Omental fat pad (tissue), 3 donors: ENCODE measurements at regions not wholly inside any gene's neighbourhood (a gene's known extent, or its start where the extent isn't known, plus 50 kb on each side); places are given as distances from the start of the nearest gene placed in this dataset.
"Not testable (repeated sequence)": the region's sequence is repeated elsewhere in the genome, so short reads cannot be mapped to it uniquely, and the experiment has no call there.

Experiments used
- ATAC-seq: fragments of 150-250 bp; one replicate; pipeline ENCODE4 v1.9.1; 2016; ENCODE audit warnings: mild to moderate bottlenecking, moderate library complexity; ENCODE audit not compliant: low FRiP score
- DNase-seq: peaks from one replicate; pipeline ENCODE4 v3.0.0-alpha.2; 2019; ENCODE audit warnings: low spot score
- CTCF ChIP-seq, 3 donors: fragments of 450-650 bp; IDR thresholded peaks; one replicate each; pipeline ENCODE4 v1.5.1; 2016 to 2017; ENCODE audit warnings: antibody characterized with exemption in 3 of 3, mild to moderate bottlenecking in 3 of 3, moderate library complexity in 2 of 3

DNA sequence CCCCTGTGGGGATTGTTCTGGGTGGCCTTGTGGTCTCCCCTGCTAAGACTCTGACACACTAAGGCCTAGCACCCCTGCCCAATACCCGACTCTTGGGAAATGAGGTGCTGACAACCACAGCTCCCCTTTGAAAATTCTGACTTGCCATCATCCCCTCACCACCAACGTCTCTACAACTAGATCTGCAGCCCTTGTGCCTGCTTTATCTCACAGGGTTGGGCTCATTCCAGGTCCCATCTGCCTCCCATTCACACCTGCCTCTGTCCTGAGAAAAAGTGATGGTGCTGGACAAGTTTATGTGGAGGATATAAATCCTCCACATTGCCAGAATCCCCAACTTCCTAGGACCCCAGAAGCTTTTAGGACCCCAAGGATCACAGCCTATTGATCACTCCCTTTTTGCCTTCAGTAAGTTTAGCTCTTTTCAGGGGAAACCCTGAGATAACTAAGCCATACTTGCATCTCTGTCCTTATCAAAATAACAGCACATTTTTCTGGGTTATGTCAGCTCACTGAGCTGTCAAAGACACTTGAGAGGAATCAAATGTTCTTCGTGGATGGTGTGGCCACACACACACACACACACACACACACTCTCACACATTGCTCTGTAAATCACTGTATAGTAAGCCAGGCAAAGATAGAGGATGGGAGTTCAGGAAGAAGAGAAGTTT, 136.8 kb upstream of the CES5A start:
- no peak for TF ChIP-seq CTCF (IDR thresholded peaks at IDR 0.05)
- ATAC-seq (no peak), DNase-seq (no peak)

DNA sequence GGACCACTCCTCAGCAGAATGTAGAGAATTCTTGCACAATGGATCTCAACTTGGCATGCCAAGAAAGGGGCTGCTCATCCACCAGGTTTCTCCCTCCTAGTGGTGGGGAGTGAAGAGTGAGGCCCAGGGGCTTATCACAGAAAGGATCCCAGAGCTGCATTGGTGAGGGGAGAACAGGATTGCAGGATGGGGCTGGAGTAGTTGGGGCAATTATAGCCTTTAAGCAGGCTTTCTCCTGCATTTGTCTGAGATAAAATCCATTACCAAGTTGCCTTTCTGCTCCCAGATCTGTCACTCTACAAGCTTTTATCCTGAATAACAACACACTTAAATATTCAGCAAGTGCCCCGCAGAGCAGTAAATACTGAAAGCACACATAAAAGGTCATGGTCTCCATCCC, 130.8 kb upstream of the CES5A start:
- DNase-seq (no peak), ATAC-seq (no peak)
- no peak for TF ChIP-seq CTCF (IDR thresholded peaks at IDR 0.05)

DNA sequence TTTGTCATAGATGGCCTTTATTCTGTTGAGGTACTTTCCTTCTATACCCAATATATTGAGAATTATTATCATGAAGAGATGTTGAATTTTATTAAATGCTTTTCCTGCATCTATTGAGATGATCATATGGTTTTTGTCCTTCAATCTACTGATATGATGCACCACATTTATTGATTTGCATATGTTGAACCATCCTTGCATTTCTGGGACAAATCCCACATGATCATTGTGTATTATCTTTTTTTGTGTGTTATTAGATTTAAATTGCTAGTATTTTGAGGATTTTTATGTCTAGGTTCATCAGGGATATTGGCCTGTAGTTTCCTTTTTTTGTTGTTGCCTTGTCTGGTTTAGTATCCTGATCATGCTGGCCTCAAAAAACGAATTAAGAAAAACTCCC, 124.5 kb upstream of the CES5A start:
- no peak for ATAC-seq
- TF ChIP-seq CTCF (IDR thresholded peaks at IDR 0.05) = no peak

DNA sequence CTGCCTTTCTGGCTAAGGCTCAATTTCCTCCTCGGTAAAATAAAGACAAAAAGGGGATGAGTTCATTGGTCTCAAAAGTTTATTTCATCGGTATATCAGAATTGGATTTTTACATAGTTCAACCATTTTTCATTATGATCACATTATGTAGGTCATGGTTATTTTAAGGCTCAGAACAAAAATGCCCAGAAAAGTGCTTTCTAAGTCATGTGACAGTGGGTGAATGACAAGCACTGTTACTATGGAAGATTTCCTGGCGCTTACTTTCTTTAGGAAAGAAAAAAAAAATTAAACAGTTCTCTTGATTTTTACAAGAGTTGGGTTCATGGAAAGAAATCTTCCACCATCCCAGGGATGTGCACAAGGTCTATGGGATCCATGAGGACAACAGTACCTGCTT, 117.9 kb upstream of the CES5A start:
- TF ChIP-seq CTCF (IDR thresholded peaks at IDR 0.05) = no peak
- ATAC-seq = no peak

More for the DNA sequence above, 124.5 kb upstream of the CES5A start:
- no peak for DNase-seq

GRCh38 chr16:55992551-55992950, 117.4 kb upstream of the CES5A start:
- DNase-seq (no peak), ATAC-seq (no peak)
- no peak for TF ChIP-seq CTCF (IDR thresholded peaks at IDR 0.05)

More for the DNA sequence above, 117.9 kb upstream of the CES5A start:
- DNase-seq = no peak

DNA sequence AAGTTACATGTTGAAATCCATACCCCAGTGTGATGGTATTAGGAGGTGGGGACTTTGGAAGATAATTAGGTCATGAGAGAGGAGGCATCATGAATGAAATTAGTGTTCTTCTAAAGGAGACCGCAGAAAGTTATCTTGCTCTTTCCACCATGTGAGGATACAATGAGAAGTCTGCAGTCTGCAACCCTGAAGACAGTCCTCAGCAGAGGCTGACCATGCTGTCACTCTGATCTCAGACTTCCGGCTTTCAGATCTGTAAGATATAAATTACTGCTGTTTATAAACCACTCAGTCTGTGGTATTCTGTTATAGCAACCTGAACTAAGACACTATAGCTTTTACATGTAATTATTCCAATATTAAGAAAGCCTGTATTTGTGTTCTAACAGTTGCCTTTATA, 116.7 kb upstream of the CES5A start:
- TF ChIP-seq CTCF (IDR thresholded peaks at IDR 0.05) = no peak
- no peak for DNase-seq
- no peak for ATAC-seq

GRCh38 chr16:55989569-55989907, 114.4 kb upstream of the CES5A start:
- ATAC-seq (no peak), DNase-seq (no peak)
- no peak for TF ChIP-seq CTCF (IDR thresholded peaks at IDR 0.05)

- not testable (repeated sequence) for DNase-seq
Measured at GRCh38 chr16:55988850-55989568, 113.8 kb upstream of the CES5A start.

More at GRCh38 chr16:55988850-55989568, 113.8 kb upstream of the CES5A start:
- ATAC-seq = not testable (repeated sequence)
